GM23338 (cell line): ENCODE measurements at regions not wholly inside any gene's neighbourhood (a gene's known extent, or its start where the extent isn't known, plus 50 kb on each side); places are given as distances from the start of the nearest gene placed in this dataset.

Source experiments
- ATAC-seq: fragments of 200-7000 bp; cut with Tn5 transposase; 3 replicates; pipeline ENCODE4 v1.9.1; 2020
- DNase-seq: peaks from one replicate; pipeline ENCODE4 v3.0.0-alpha.2; 2015; ENCODE audit warnings: low spot score
- H2AFZ ChIP-seq: fragments of 200-600 bp; sonication (generic); 2 replicates; pipeline ENCODE4 v1.8.0; 2016; ENCODE audit warnings: antibody characterized with exemption, mild to moderate bottlenecking, moderate library complexity
- H3F3A ChIP-seq: fragments of 200-600 bp; sonication (generic); replicated peaks from 2 replicates; pipeline ENCODE4 v1.8.0; 2017; ENCODE audit warnings: antibody characterized with exemption, mixed run types, low read depth
- H3K27ac ChIP-seq: fragments of 200-600 bp; sonication (generic); 2 replicates; pipeline ENCODE4 v1.6.1; 2016; ENCODE audit warnings: low read depth
- H3K27me3 ChIP-seq: fragments of 200-600 bp; sonication (generic); 2 replicates; pipeline ENCODE4 v1.8.0; 2016; ENCODE audit warnings: mild to moderate bottlenecking, mixed run types, moderate library complexity; ENCODE audit not compliant: insufficient read depth
- H3K36me3 ChIP-seq: fragments of 200-600 bp; sonication (generic); 2 replicates; pipeline ENCODE4 v1.8.0; 2016; ENCODE audit warnings: mild to moderate bottlenecking; ENCODE audit not compliant: insufficient read depth
- H3K4me1 ChIP-seq: fragments of 200-600 bp; sonication (generic); 2 replicates; pipeline ENCODE4 v1.8.0; 2016; ENCODE audit warnings: mild to moderate bottlenecking, moderate library complexity; ENCODE audit not compliant: insufficient read depth
- H3K4me2 ChIP-seq: fragments of 200-600 bp; sonication (generic); 2 replicates; pipeline ENCODE4 v1.7.1; 2017; ENCODE audit warnings: mixed run types
- H3K4me3 ChIP-seq: fragments of 200-600 bp; sonication (generic); 2 replicates; pipeline ENCODE4 v1.6.1; 2016; ENCODE audit warnings: mixed run types
- H3K79me2 ChIP-seq: fragments of 200-600 bp; sonication (generic); replicated peaks from 2 replicates; pipeline ENCODE4 v1.8.0; 2017; ENCODE audit warnings: mild to moderate bottlenecking; ENCODE audit not compliant: insufficient read depth
- H3K9me2 ChIP-seq: fragments of 200-600 bp; sonication (generic); 2 replicates; pipeline ENCODE4 v1.8.0; 2017; ENCODE audit not compliant: insufficient read depth
- H4K20me1 ChIP-seq: fragments of 200-600 bp; sonication (generic); replicated peaks from 2 replicates; pipeline ENCODE4 v1.8.0; 2017; ENCODE audit warnings: mild to moderate bottlenecking; ENCODE audit not compliant: insufficient read depth
- H3K27ac Mint-ChIP-seq: 2 replicates; pipeline ENCODE4 v1.8.0; 2020; ENCODE audit warnings: inconsistent platforms, mild to moderate bottlenecking, moderate library complexity, mixed read lengths
- H3K27me3 Mint-ChIP-seq: 3 replicates; pipeline ENCODE4 v1.8.0; 2022; ENCODE audit warnings: low read depth, mild to moderate bottlenecking, moderate library complexity, mixed read lengths, inconsistent platforms; ENCODE audit not compliant: insufficient read depth, poor library complexity
- H3K36me3 Mint-ChIP-seq: 3 replicates; pipeline ENCODE4 v1.8.0; 2021; ENCODE audit warnings: low read depth, mild to moderate bottlenecking, inconsistent platforms, moderate library complexity, mixed read lengths
- H3K4me1 Mint-ChIP-seq: 3 replicates; pipeline ENCODE4 v1.8.0; 2020; ENCODE audit warnings: mild to moderate bottlenecking, inconsistent platforms, mixed read lengths
- H3K4me3 Mint-ChIP-seq: 3 replicates; pipeline ENCODE4 v1.8.0; 2021; ENCODE audit warnings: moderate library complexity, mild to moderate bottlenecking, inconsistent platforms, mixed read lengths
- H3K9me3 Mint-ChIP-seq: 3 replicates; pipeline ENCODE4 v1.8.0; 2020; ENCODE audit warnings: moderate library complexity, mild to moderate bottlenecking, inconsistent platforms, mixed read lengths
- CREB1 ChIP-seq: fragments of 250-450 bp; sonication (Bioruptor Pico); IDR thresholded peaks from 2 replicates; pipeline ENCODE4 v1.5.0; 2020; ENCODE audit warnings: low read depth, mild to moderate bottlenecking, moderate library complexity
- CTCF ChIP-seq, 2 experiments: fragments of 200-600 bp in 1 of 2; sonication (generic) in 1 of 2; conservative IDR thresholded peaks; 2 replicates each; pipeline versions ENCODE4 v1.5.1 to v1.6.1; 2016 to 2017; ENCODE audit warnings: antibody characterized with exemption in 2 of 2, low read depth in 2 of 2, mild to moderate bottlenecking in 2 of 2, moderate library complexity in 1 of 2
- ETS1 ChIP-seq: IDR thresholded peaks from 2 replicates; pipeline ENCODE4 v1.6.1; 2016; ENCODE audit warnings: antibody characterized with exemption
- EZH2 ChIP-seq: fragments of 200-600 bp; sonication (generic); IDR thresholded peaks from one replicate; pipeline ENCODE4 v1.8.0; 2017; ENCODE audit warnings: antibody characterized with exemption, mild to moderate bottlenecking, low read depth; ENCODE audit not compliant: unreplicated experiment
- EZH2phosphoT487 ChIP-seq: fragments of 200-600 bp; sonication (generic); IDR thresholded peaks from one replicate; pipeline ENCODE4 v1.8.1; 2018; ENCODE audit warnings: antibody characterized with exemption; ENCODE audit not compliant: unreplicated experiment
- JUNB ChIP-seq: IDR thresholded peaks from one replicate; pipeline ENCODE4 v1.6.1; 2016; ENCODE audit warnings: antibody characterized with exemption; ENCODE audit not compliant: unreplicated experiment
- NANOG ChIP-seq: IDR thresholded peaks from 2 replicates; pipeline ENCODE4 v1.6.1; 2016; ENCODE audit warnings: antibody characterized with exemption, borderline replicate concordance
- POLR2AphosphoS5 ChIP-seq: IDR thresholded peaks from 2 replicates; pipeline ENCODE4 v1.6.1; 2016; ENCODE audit warnings: antibody characterized with exemption, low read depth
- REST ChIP-seq: IDR thresholded peaks from one replicate; pipeline ENCODE4 v1.6.1; 2018; ENCODE audit warnings: antibody characterized with exemption; ENCODE audit not compliant: unreplicated experiment
- STAT1 ChIP-seq: IDR thresholded peaks from one replicate; pipeline ENCODE4 v1.6.1; 2016; ENCODE audit warnings: antibody characterized with exemption; ENCODE audit not compliant: unreplicated experiment
- ZNF114 ChIP-seq: fragments of 250-450 bp; sonication (Bioruptor Pico); IDR thresholded peaks from 2 replicates; pipeline ENCODE4 v1.5.0; 2020; ENCODE audit warnings: mild to moderate bottlenecking, moderate library complexity
- ZNF331 ChIP-seq: fragments of 250-450 bp; sonication (Bioruptor Pico); IDR thresholded peaks from 2 replicates; pipeline ENCODE4 v1.5.0; 2020; ENCODE audit warnings: low read depth, mild to moderate bottlenecking, moderate library complexity
- ZNF462 ChIP-seq: fragments of 250-450 bp; sonication (Bioruptor Pico); IDR thresholded peaks from 2 replicates; pipeline ENCODE4 v1.5.0; 2020; ENCODE audit warnings: mild to moderate bottlenecking, moderate library complexity

- Histone ChIP-seq H3K27ac (no peak overlapping the region), H3K4me2 (no peak overlapping the region), H3K4me3 (no peak overlapping the region), H3K36me3 (no peaks in the 10 kb centered on the region), H3F3A (no peaks in the 10 kb centered on the region), H3K4me1 (no peaks in the 10 kb centered on the region), H3K27me3 (no peaks in the 10 kb centered on the region), H3K79me2 (no peaks in the 10 kb centered on the region), H2AFZ (no peak overlapping the region), H4K20me1 (no peaks in the 10 kb centered on the region), H3K9me2 (no peaks in the 10 kb centered on the region)
- Mint-ChIP-seq H3K4me1 (peaks cover 10% of the 10 kb centered on the region), H3K27me3 (no peaks in the 10 kb centered on the region), H3K9me3 (no peaks in the 10 kb centered on the region), H3K27ac (no peak overlapping the region), H3K4me3 (no peak overlapping the region), H3K36me3 (no peaks in the 10 kb centered on the region)
- DNase-seq (no peak), ATAC-seq (no peak)
- TF ChIP-seq ZNF114 (CRISPR knock-in tag): no peak
- no peak for TF ChIP-seq REST
- TF ChIP-seq EZH2phosphoT487: no peak
- no peak for TF ChIP-seq CTCF (conservative IDR thresholded peaks at IDR 0.05; ENCODE audit: low read depth in 2 of 2)
- TF ChIP-seq CREB1 (CRISPR knock-in tag): no peak
- TF ChIP-seq POLR2AphosphoS5: no peak
- TF ChIP-seq STAT1: no peak
- TF ChIP-seq ZNF331 (CRISPR knock-in tag): no peak
- TF ChIP-seq JUNB: no peak
- TF ChIP-seq EZH2: no peak
- no peak for TF ChIP-seq NANOG
- no peak for TF ChIP-seq ETS1
- no peak for TF ChIP-seq ZNF462 (CRISPR knock-in tag)
These were observed 361.8 kb downstream of the EPHA7 start for GRCh38 chr6:93057584-93057983.
